Gastroesophageal sphincter (tissue), 3 donors: ENCODE measurements at regions not wholly inside any gene's neighbourhood (a gene's known extent, or its start where the extent isn't known, plus 50 kb on each side); places are given as distances from the start of the nearest gene placed in this dataset.

Source experiments
- EP300 ChIP-seq: sonication (generic); formaldehyde crosslinking; IDR thresholded peaks from one replicate; pipeline ENCODE4 v1.6.1; 2017; ENCODE audit warnings: antibody characterized with exemption, mild to moderate bottlenecking
- POLR2A ChIP-seq, 2 donors: fragments of 450-650 bp; IDR thresholded peaks; one replicate each; pipeline ENCODE4 v1.6.1; 2017; ENCODE audit warnings: antibody characterized with exemption in 2 of 2, mild to moderate bottlenecking in 2 of 2, moderate library complexity in 1 of 2
- POLR2AphosphoS5 ChIP-seq: sonication (generic); formaldehyde crosslinking; IDR thresholded peaks from one replicate; pipeline ENCODE4 v1.6.1; 2017; ENCODE audit warnings: antibody characterized with exemption
- TF ChIP-seq, protein P1 (sequence below), 4 experiments: fragments of 200-600 bp in 2 of 4; fragments of 450-650 bp in 2 of 4; sonication (generic) in 1 of 4; IDR thresholded peaks; one replicate each; pipeline ENCODE4 v1.5.1; 2017 to 2019; ENCODE audit warnings: antibody characterized with exemption in 4 of 4, mild to moderate bottlenecking in 2 of 4, moderate library complexity in 2 of 4

DNA sequence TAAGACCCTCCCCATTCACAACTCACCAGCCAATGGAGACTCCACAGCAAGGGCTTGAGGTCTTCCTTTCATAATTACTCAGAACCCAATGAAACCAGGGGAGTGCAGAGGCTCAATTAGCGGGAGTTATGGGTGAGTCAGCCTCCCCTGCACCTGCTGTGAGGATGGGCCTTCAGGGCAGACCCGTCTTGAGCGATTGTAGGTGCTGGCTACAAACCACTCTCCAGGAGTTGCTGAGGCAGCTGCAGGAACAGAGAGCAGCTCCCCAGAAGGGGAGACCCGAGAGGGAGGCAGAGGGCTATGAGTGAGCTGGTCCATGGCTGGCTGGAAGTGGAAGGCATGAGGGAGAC is 58.5 kb upstream of the SORCS3 start:
- TF ChIP-seq POLR2A (IDR thresholded peaks at IDR 0.05) (no peak), EP300 (no peak), POLR2AphosphoS5 (no peak)
- TF ChIP-seq, protein P1, sequence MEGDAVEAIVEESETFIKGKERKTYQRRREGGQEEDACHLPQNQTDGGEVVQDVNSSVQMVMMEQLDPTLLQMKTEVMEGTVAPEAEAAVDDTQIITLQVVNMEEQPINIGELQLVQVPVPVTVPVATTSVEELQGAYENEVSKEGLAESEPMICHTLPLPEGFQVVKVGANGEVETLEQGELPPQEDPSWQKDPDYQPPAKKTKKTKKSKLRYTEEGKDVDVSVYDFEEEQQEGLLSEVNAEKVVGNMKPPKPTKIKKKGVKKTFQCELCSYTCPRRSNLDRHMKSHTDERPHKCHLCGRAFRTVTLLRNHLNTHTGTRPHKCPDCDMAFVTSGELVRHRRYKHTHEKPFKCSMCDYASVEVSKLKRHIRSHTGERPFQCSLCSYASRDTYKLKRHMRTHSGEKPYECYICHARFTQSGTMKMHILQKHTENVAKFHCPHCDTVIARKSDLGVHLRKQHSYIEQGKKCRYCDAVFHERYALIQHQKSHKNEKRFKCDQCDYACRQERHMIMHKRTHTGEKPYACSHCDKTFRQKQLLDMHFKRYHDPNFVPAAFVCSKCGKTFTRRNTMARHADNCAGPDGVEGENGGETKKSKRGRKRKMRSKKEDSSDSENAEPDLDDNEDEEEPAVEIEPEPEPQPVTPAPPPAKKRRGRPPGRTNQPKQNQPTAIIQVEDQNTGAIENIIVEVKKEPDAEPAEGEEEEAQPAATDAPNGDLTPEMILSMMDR (IDR thresholded peaks at IDR 0.05): no peak
